ENCODE measurements at regions not wholly inside any gene's neighbourhood (a gene's known extent, or its start where the extent isn't known, plus 50 kb on each side); places are given as distances from the start of the nearest gene placed in this dataset.

DNA sequence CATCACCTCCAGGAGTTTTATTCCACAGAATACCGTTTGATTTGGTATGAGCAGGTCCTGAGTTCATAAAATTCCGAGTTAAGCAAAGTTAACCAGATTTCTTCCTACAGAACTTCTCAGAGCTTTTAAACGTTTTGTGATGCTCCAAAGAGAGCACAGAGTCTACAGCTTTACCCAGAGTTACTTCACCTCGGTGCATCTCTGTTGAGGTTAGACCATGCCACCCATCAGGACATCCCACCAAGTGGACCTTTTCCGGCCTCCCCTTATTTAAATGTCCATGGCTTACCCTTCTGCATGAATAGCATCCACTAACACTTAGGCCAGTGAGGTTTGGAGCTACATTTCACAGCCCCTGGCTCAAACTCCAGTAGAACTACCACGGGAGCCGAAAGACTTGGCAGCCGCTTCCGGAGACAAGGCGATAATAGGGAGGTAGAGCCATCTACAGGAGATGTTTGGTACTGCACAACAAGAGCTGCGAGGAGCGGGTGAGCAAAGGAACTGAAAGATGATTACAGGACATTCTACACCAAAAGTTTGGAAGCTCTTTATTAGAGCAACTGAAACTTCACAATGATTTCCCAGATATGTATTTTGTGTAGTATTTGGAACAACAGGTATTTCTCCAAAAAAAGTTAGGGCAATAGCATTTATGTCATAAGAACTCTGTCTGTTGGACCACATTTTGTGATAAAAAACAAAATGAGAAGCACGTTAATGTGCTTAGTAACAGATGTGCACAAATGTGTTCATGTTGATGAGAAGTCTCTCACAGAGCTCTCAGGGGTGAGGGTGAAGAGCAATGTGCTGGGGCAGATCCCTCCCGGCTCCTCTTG lies 174.7 kb downstream of the HERPUD2 start:
- H3K27me3 ChIP-seq (replicated peaks; ENCODE audit: control insufficient read depth, insufficient read depth, low read length): no peaks in the 10 kb centered on the region
- TF ChIP-seq, protein P1, sequence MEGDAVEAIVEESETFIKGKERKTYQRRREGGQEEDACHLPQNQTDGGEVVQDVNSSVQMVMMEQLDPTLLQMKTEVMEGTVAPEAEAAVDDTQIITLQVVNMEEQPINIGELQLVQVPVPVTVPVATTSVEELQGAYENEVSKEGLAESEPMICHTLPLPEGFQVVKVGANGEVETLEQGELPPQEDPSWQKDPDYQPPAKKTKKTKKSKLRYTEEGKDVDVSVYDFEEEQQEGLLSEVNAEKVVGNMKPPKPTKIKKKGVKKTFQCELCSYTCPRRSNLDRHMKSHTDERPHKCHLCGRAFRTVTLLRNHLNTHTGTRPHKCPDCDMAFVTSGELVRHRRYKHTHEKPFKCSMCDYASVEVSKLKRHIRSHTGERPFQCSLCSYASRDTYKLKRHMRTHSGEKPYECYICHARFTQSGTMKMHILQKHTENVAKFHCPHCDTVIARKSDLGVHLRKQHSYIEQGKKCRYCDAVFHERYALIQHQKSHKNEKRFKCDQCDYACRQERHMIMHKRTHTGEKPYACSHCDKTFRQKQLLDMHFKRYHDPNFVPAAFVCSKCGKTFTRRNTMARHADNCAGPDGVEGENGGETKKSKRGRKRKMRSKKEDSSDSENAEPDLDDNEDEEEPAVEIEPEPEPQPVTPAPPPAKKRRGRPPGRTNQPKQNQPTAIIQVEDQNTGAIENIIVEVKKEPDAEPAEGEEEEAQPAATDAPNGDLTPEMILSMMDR (IDR thresholded peaks at IDR 0.05; ENCODE audit: insufficient read depth, low read length, poor library complexity, severe bottlenecking): peak; percentile 89

DNA sequence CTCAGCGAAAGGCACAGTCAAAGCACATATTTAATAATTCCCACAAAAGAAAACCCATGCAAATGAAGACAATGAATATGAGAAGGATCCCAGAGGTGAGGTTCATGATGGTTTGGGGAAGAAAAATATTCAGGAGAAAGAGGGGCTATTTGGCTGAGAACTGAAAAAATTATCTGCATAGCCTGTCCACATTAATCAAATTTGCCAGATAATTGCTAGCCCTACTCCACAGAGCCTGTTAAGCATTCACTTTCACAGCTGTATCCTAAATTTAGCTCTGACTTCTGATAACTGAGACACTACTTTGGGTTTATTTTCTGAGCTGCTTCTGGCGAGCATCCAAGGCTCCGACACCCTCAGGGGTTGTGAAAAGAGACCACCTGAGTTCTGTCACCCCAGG lies 176.2 kb downstream of the HERPUD2 start:
- H3K4me3 ChIP-seq (replicated peaks; ENCODE audit: low read depth, low read length): no peak overlapping the region
- H3K36me3 ChIP-seq (ENCODE audit: control insufficient read depth, insufficient read depth, low read length): no peaks in the 10 kb centered on the region
- TF ChIP-seq, protein P1 (IDR thresholded peaks at IDR 0.05; ENCODE audit: insufficient read depth, low read length, poor library complexity, severe bottlenecking): no peak
- no peak for DNase-seq (ENCODE audit: extremely low read depth, insufficient read length)
- no peaks in the 10 kb centered on the region for H3K27me3 ChIP-seq (replicated peaks; ENCODE audit: control insufficient read depth, insufficient read depth, low read length)

More for the DNA sequence above, 174.7 kb downstream of the HERPUD2 start:
- no peak for DNase-seq (ENCODE audit: extremely low read depth, insufficient read length)
- Histone ChIP-seq H3K4me3 (replicated peaks; ENCODE audit: low read depth, low read length) (no peak overlapping the region), H3K36me3 (ENCODE audit: control insufficient read depth, insufficient read depth, low read length) (no peaks in the 10 kb centered on the region)

DNA sequence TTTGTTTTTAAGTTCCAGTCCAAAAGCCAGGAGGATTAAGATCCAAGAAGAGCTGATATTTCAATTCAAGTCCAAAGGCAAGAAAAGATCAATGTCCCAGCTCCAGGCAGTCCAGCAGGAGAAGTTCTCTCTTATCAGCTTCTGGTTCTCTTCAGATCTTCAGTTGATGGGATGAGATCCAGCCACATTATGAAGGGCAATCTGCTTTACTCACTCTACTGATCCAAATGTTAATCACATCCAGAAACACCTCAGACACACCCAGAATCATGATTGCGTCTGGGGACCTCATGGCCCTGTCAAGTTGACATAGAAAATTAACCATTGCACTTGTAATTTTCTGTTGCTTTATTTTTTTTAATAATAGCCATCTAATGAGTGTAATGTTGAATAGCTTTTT lies 178.4 kb downstream of the HERPUD2 start:
- no peaks in the 10 kb centered on the region for H3K36me3 ChIP-seq (ENCODE audit: control insufficient read depth, insufficient read depth, low read length)
- TF ChIP-seq, protein P1 (IDR thresholded peaks at IDR 0.05; ENCODE audit: insufficient read depth, low read length, poor library complexity, severe bottlenecking): no peak
- no peak overlapping the region for H3K4me3 ChIP-seq (replicated peaks; ENCODE audit: low read depth, low read length)
- H3K27me3 ChIP-seq (replicated peaks; ENCODE audit: control insufficient read depth, insufficient read depth, low read length): no peaks in the 10 kb centered on the region
- DNase-seq (ENCODE audit: extremely low read depth, insufficient read length): no peak

DNA sequence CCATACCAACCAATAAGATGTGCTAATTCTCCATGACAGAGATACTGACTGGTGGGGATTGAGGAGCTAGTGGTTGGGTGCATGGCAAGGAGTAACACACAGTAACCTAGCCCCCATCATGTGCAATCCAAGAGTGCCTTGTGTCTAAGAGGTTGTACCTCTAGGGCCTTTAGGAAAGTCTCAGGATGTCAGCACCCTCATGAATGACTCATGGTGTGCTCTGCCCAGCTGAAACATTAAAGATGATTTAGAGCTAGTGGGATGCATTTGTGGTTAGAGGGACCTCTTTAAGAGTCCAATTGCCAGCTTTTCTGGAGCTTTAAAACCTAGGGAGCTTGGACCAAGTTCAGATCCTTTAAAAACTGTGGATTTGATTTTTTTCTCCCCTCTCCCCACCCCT lies 181.1 kb downstream of the HERPUD2 start:
- DNase-seq (ENCODE audit: extremely low read depth, insufficient read length): no peak
- H3K36me3 ChIP-seq (ENCODE audit: control insufficient read depth, insufficient read depth, low read length): no peaks in the 10 kb centered on the region

DNA sequence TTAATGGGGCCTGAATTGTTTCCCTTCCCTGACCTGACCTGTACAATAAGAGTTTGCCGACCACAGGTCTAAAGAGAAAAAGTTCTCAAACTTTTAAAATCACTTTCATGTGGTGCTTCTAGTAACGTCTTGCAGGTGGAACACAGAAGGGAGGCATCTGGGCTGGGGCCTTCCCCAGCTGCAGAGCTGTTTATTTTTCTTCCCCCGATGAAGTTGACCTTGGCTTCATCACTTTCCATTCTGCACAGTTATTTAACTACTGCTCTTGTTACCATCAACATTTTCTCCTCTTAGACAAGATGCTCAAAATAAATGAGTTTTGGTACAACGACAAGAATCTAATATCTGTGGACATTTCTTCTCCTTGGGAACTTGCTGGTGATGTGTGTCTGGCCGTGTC lies 181.7 kb downstream of the HERPUD2 start:
- Histone ChIP-seq H3K36me3 (ENCODE audit: control insufficient read depth, insufficient read depth, low read length) (no peaks in the 10 kb centered on the region), H3K4me3 (replicated peaks; ENCODE audit: low read depth, low read length) (no peak overlapping the region), H3K27me3 (replicated peaks; ENCODE audit: control insufficient read depth, insufficient read depth, low read length) (no peaks in the 10 kb centered on the region; the same call in 1 of the 2 replicates)
- TF ChIP-seq, protein P1 (IDR thresholded peaks at IDR 0.05; ENCODE audit: insufficient read depth, low read length, poor library complexity, severe bottlenecking): no peak
- no peak for DNase-seq (ENCODE audit: extremely low read depth, insufficient read length)

More for the DNA sequence above, 181.1 kb downstream of the HERPUD2 start:
- TF ChIP-seq, protein P1 (IDR thresholded peaks at IDR 0.05; ENCODE audit: insufficient read depth, low read length, poor library complexity, severe bottlenecking): no peak
- Histone ChIP-seq H3K4me3 (replicated peaks; ENCODE audit: low read depth, low read length) (no peak overlapping the region), H3K27me3 (replicated peaks; ENCODE audit: control insufficient read depth, insufficient read depth, low read length) (no peaks in the 10 kb centered on the region)

All from GM06990 (cell line).